Esophagus muscularis mucosa (tissue), 4 donors: ENCODE measurements at regions not wholly inside any gene's neighbourhood (a gene's known extent, or its start where the extent isn't known, plus 50 kb on each side); places are given as distances from the start of the nearest gene placed in this dataset.

Experiments used
- CTCF ChIP-seq, 3 experiments: fragments of 200-600 bp in 2 of 3; fragments of 450-650 bp in 1 of 3; sonication (generic) in 2 of 3; IDR thresholded peaks; one replicate each; pipeline ENCODE4 v1.5.1; 2017 to 2019; ENCODE audit warnings: antibody characterized with exemption in 3 of 3, mild to moderate bottlenecking in 2 of 3, moderate library complexity in 1 of 3
- EP300 ChIP-seq: sonication (generic); formaldehyde crosslinking; IDR thresholded peaks from one replicate; pipeline ENCODE4 v1.6.1; 2017; ENCODE audit warnings: antibody characterized with exemption
- POLR2A ChIP-seq: fragments of 450-650 bp; IDR thresholded peaks from one replicate; pipeline ENCODE4 v1.6.1; 2017; ENCODE audit warnings: antibody characterized with exemption, moderate library complexity, mild to moderate bottlenecking, low read depth

- TF ChIP-seq CTCF (IDR thresholded peaks at IDR 0.05) (no peak), EP300 (no peak), POLR2A (no peak)
Observed at GRCh38 chr7:24005517-24005916, 278.5 kb upstream of the NPY start.
